GM19239 (cell line): ENCODE measurements at regions not wholly inside any gene's neighbourhood (a gene's known extent, or its start where the extent isn't known, plus 50 kb on each side); places are given as distances from the start of the nearest gene placed in this dataset.

ENCODE experiments used
- DNase-seq: peaks from one replicate; pipeline ENCODE4 v3.0.0; 2011; ENCODE audit warnings: low spot score; ENCODE audit not compliant: insufficient read length
- FAIRE-seq: peaks from 2 replicates; lab custom pipeline; 2011; peaks lifted over from hg19 to GRCh38; lab: Jason Lieb, UNC

DNA sequence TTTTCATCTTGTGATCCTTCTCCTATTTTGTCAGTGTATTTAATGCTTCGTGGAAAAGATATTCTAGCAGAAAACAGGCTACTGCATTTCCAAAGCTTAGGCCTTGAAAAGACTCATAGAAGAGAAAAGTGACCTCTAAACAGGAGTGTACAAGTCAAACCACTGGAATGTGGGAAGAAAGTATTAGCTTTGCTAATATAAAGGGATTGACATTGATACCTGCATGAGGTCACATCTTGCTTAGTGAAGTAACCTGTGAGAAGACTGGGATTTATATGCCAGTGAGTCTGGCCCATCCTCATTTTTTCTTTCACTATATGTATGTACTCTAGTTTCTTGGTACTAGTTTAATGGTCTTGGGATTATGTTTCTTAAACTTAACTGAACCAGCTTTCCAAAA, 132.9 kb upstream of the TMC3 start:
- DNase-seq = no peak
- FAIRE-seq = no peak

DNA sequence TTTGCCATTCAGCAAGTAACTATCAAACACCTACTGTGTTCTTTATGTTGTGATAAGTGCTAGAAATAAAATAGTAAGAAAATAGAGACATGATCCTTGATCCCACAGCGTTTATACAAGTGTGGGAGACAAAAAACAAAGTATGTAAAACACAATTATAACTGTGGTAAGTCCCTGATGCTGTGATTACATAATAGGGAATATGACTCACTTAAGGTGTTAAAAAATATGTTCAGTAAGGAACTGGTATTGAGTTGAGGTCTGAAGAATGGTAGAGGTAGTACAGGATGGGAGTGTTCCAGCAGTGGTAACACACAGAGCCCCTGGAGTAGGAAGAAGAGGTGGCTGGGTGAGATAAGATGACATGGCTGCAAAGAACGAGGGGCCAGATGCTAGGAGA, 132.1 kb upstream of the TMC3 start:
- FAIRE-seq = no peak

DNA sequence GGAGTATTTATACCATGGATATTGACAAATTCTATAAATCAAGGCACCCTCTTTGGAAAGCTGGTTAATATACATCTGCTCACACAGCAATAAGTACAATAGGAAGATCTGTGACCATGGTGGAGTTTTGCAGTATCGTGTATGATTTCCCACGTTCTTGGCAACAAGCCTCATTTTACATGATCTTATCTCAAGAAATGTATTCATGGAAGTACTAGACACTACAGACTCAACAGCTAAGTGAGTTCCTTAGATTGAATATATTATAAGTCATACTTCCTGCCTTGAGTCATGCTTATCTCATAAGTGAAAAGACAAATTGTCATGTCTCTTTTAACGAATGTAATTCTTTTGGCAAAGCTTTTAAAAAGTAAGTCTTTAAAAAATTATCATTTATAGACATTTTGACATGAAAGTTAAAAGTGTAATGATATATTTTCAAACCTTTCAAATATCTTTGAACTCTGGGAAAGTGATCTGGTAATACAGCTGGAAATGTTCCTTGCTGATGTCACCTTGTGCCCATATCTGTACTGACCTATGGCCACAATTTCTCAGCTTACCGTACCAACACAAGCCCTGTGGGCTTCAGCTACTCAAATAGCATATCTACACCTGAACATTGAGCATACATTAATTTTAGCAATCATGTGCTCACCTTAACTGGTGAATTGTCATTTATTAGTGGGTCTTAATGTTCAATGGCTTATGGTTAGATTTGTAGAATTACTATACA, 130.3 kb upstream of the TMC3 start:
- no peak for FAIRE-seq
- DNase-seq = no peak

More for the DNA sequence above, 132.1 kb upstream of the TMC3 start:
- no peak for DNase-seq

DNA sequence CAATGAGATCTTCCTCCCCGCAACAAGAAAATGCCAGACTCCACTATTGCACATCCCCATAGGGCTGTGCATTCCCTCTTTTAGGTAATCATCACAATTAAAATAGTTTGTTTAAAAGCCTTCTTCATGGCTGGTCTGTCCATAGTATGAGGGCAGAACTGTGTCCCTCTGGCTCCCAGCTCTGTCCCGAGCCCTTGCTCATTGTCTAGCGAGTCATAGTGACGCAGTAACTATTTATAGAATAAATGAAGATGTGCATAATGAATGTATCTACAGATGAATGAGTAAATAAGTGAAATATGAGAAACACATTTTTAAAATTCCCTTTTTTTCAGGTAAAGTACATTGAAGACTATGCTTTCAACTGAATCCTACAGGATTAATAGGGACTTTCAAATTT, 128.4 kb upstream of the TMC3 start:
- DNase-seq (no peak), FAIRE-seq (no peak)

DNA sequence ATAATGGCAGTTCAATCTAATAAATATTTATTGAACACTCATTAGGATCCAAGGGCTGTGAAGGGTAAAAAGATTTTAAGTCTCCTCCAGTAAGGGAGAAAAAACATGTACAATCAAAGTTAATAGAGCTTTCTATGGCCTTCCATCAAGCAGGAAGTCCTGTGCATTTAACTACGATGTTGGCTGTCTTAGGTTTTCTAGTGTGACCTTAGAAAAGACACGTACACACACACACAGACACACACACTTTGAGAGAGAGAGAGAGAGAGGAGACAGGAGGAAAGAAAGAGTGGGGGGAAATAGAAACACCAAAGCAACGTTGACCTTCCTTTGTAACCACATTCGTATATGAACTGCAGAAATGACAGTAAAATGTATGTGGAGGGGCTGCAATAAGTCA, 126.1 kb upstream of the TMC3 start:
- FAIRE-seq = no peak
- no peak for DNase-seq

DNA sequence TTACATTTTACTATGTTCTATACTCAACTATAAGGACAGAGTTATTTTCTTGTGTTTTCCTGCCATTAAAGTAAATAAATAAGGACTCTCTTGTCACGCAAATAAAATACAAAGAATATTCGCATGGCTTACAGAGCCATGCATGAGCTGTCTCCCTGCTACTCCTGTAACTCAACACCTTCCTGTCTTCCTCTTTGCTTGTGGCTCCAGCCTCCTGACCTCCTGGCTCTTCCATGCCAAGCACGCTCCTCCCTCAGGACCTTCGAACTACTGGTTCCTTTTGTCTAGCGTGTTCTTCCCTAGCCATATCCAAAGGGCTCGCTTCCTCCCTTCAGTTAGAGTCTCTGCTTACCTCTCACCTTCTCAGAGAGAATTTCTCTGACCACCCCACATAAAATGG, 124.3 kb upstream of the TMC3 start:
- DNase-seq (no peak), FAIRE-seq (no peak)

DNA sequence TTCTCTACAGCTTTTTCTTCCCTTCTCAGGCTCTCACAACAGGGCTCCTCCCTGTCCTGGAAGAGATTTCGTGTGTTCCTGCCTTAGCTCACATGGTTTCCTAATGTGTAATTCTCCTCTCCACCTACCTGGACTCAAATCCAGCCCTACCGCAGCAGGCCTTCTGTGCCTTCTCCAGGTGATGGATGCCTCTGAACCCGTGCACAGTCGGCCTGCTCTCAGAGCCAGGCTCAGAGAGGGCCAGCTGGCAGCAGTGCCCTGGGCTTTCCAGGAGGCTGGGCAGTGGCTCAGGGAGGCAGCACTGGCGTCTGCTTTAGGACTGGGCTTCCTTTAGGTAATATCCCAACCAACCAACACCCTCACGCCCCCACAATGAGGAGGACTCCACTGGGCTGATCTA, 123.2 kb upstream of the TMC3 start:
- FAIRE-seq (no peak), DNase-seq (no peak)

DNA sequence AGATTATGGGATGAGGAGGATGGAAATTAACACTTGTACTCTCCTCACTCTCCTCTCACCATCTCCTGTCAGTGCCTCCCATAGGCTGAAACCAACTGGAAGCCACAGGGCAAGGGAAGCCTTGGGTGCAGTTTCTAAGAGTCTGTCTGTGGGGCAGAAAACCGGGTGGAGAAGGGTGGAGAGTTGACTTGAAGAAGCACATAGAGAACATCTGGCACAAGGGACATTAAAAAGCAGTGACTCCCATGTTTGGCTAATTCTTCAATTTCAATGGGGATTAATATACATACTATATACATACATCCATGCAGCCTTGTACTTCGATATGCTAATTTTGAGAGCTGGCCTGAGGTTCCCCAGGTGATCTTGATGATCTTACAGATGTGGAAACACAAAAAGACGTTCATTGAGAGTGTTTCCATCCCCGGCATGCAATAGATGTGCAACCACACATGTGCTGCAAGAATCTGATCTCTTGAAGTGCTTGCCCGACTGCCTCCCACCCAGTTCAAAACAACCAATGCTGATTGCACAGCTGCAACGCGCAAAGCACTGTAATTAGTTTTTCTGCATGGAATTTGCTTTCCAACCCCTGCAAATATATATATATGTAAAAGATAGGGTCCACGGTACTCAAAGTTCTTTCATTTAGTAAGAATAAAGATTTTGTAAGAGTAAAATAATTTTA, 121.9 kb upstream of the TMC3 start:
- FAIRE-seq = no peak
- DNase-seq = no peak

DNA sequence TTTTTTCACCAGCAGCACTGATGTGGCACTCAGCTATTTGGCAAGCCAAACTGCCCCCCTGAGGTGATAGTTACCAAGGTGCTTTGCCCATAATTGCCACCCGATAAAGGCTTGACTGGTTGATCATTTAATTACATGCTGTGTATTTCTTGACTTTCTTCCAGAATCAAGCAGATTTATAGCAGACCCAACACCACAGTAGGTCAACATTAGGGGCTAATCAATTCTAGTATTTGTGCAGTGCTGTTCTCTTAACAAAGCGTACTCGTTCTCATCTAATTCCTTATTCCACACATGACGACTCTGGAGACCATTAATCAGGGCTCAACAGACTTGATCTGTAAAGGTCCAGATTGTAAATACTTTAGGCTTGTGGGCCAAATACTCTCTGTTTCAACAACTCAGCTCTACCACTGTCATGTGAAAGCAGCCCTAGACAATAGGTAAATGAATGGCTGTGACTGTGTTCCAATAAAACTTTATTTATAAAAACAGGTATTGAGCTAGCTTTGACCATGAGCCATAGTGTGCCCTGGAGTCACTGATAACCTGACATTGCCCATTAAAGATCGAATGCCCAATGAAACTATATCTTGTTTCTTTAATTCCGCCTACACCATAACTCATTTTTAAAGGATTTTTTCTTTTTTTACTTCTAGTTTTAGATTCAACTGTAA, 119.1 kb upstream of the TMC3 start:
- FAIRE-seq = no peak
- DNase-seq = no peak

DNA sequence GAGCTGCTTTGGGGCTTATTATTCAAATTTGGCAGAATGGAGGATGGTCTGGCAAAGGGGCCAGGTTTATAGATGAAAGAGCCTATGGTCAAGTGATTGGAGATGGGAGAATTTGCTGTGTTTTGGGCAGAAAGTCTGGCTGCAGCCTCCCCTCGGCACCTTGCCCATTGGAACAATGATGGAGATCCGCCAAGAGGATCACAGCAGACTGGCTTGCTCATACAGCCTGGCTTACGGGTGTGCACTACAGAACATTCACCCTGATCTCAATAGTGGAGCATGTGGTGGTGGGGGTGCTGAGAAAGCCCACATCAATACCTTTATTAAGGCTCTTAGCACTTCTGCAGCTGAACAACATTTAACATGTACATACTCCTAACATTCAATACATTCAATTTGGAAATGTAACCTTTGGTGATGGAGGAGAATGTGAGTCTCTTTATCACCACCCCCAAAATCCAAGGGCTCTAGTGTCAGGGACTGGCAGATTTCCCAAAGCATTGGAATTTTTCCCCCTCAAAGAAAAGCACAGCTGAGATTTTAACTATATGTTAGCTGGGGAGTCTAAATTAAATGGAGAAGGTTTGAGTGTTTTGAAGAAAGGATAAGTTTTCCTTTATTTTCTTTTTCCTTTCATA, 118.4 kb upstream of the TMC3 start:
- DNase-seq = no peak
- no peak for FAIRE-seq

DNA sequence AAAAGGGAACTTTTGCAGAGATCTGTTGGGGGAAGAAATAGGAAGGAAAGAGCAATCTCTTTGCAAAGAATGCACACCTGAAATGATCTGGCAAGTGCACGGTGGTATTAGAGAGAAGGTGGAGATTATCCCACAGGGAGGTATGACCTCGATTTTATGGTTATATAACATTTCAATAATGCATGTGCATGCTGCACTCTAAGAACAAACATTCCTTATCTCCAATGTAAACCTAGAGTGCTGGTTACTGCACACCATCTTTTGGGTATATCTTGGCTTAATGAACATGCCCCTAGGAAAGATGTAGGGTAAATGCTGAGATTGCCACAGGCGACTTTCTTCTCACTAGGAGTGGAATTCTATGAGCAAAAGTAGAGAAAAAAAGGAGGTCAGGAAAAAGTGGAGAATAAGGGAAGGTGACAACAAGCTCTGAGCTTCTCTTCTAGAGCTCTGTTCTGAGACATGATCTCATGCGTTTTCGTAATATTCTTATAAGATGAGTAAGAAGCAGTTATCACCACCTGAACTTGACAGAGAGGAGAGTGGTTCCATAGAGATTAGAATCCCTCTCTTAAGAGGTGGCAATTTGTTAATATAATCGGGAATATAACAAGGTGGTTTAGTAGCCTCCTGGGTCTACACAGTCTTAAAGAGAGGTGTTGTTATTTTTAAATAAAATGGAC, 117.5 kb upstream of the TMC3 start:
- no peak for DNase-seq
- FAIRE-seq = no peak

DNA sequence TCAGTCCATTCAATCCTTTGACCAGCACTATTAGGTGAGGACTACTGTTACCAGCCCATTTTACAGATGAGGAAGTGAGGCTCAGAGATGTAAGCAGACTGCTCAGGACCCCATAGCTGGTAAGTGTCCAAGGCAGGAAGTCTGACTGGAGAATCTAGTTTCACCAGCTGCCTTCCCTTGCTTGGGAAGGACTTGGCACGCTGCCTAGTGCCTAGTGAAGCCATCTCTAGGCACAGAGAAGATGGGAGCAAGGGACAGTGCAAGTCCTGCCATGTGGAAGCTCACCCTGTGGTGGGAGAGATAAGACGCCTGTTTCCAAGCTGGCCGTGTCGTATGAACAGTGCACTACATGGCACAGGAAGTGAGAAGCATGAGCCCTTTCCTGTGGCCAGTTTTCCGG, 111.8 kb upstream of the TMC3 start:
- DNase-seq = no peak
- no peak for FAIRE-seq

DNA sequence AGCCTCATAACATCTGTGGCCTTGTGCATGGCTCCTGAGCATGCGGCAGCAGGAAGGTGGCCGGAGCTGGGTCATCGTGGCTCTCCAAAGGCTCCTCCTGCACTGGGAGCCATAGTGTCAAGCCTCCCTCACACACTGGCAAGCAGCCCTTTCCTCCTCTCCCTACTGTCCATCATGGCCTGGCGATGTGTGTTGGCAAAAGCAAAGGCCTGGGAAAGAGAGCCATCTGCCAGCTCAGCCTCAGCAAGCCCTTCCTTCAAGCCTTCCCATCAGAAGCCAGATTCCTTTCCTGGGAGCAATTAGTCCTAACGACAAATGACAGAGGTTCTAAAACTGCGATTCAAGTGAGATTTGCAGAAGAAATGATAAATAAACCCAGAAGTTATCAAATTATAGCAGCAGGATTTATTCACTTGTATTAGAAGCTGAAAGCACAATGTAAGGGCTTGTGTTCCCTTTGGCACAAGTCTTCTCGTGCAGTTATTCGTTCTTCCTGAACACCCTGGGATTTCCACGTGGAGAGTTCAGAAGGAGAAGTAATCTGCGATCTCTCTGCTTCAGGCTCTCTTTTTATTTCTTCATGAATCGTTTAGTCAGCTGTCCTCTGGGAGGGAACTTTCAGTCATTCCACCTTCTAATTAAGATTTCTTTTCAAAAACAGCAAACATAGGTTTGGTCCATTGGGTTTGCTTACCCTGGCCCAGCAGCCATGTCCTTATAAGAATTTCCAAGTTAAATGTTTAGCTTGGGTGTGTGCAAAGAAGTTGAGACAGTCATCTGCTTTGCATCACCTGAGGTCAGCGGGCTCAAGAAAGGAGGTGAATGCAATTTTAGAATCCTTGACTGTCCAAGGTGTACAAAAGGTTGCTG, 110.3 kb upstream of the TMC3 start:
- DNase-seq = no peak
- FAIRE-seq = no peak

DNA sequence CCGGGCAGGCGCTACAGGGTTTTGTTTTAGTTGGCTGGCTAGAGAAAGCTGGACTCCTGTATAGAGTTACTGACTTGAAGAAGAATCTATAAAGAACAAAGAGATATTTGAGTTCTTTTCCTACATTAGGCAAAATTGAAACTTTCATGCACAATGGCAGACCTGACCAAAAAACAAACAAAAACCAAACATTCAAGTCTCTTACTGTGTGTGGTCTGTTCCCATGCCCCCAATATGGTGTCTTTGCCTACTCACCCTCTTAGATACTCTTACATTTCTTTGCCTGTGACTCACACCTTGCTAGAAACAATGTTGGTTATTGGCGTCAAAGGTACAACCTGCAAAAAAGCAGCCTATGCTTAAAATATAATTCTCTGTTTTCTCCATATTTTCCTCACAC, 109.5 kb upstream of the TMC3 start:
- DNase-seq (no peak), FAIRE-seq (no peak)

DNA sequence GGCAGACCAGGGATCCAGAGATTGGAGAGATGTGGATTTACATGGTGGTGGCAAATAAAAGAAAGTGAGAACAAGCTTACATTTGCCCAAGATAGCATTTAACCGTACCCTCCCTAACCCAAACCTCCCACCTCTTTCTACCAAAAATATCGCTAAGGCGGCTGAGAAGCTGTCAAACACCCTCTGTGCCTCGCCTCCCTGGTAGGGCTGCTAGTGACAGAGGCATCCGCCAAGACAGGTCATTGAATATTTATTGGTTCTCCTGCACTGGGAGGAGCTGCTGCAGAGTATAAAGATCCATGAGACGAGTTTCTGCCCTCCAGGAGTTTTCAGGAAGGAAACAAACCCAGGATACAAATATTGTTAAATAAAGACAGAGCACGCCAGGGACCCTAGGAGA, 107.3 kb upstream of the TMC3 start:
- FAIRE-seq (no peak), DNase-seq (no peak)

DNA sequence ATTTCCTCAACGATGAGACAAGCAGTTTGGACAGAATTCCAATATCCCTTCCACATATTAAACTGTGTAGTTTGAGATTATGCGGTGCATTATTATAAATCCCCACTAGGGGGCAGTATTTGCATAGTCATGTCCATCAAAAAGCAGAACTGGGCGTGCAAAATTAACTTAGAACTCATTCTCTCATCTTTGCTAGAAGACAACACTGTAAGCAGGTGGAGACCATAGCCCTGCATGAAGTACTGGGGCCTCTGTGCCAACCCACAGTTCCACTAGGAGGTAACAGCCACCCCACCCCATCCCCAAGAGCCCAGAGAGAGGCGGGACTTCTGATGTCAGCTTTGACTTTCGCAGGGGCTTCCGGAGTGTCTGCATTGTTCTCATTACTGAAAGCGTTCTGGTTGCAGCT, 106.6 kb upstream of the TMC3 start:
- DNase-seq (peak; percentile 3), FAIRE-seq (peak; percentile 95)

DNA sequence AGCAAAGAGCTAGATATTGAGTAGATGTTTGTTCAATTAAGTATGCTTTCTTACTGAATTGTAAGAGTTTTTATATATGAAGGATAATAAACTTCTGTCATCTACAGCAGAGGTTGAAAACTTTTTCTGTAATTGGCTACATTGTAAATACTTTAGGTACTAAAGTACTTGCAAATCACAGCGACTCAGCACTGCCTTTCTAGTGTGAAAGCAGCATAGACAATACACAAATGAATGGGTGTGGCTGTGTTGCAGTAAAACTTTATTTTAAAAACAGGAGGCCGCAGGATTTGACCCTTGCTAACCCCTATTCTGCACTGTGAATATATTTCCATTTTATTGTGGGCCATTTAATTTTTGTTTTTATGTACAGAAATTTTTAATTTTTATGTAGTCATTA, 104.3 kb upstream of the TMC3 start:
- no peak for DNase-seq
- FAIRE-seq = no peak

DNA sequence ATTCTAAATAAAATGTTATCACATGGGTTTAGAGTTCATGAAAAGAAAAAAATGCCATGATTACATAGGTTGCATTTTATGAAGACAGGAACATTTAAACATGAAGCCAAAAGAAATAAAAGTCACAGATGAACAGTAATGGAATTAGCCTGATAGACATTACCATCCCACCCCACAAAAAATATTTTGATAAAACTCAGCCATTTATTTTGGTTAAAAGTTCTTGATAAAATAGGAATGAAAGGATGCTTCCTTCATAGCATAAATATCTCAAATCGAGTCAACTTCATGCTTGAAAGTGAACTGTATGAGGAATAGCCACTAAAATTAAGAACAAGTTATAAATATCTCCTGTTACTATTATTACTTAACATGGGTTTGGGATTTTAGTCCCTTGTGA, 101.9 kb upstream of the TMC3 start:
- no peak for FAIRE-seq

DNA sequence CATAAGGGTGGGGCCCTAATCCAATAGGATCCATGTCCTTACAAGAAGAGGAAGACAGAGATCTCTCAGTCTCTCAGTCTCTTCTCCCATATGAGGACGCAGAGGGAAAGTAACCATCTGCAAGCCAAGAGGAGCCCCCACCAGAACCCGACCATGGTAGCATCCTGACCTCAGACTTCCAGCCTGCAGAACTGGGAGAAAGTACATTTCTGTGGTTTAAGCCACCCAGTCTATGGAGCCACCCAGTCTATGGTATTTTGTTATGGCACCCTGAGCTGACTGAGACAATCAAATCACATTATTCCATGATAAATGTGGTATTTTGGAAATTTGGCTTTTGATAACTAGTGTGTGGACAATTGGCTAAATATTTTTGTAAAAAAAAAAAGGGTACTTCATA, 101.5 kb upstream of the TMC3 start:
- DNase-seq = no peak
- FAIRE-seq = no peak

More for the DNA sequence above, 101.9 kb upstream of the TMC3 start:
- no peak for DNase-seq

DNA sequence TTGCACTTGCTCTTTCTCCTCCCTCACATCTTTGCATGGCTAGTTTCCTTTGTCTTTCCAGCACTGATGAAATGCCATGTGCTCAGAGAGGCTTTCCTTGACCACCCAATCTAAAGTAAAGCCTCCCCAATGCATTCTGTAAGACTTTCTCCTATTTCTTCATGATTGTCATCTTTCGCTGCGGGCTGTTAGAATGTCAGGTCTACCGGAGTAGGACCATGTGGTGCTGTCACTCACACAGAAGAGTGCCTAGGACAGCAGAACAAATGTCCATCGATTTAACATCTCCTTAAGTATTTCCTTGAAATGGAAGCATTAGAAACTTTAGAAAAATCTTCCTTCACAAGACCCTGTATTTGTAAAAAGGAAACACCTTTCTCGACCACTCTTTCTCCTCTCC, 99.9 kb upstream of the TMC3 start:
- DNase-seq (no peak), FAIRE-seq (no peak)
